ENCODE measurements at regions not wholly inside any gene's neighbourhood (a gene's known extent, or its start where the extent isn't known, plus 50 kb on each side); places are given as distances from the start of the nearest gene placed in this dataset.

DNA sequence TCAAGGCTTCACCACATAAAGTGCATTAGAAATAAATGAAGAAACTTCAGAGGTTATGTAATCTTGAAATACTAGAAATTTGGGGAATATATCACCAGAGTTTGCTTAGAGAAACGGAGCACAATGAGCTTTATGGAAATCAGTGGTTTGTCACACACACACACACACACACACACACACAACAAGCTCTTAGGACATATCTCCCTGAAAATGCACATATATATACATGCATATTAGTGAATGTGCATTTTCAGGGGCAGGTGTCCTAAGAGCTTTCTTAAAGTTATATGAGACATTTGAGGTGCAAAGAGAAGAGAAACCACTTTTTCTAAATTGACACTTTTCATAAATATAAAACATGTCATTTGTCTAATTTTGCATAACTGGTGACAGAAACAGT lies 93.7 kb upstream of the CARD18 start:
- TF ChIP-seq, protein P1, sequence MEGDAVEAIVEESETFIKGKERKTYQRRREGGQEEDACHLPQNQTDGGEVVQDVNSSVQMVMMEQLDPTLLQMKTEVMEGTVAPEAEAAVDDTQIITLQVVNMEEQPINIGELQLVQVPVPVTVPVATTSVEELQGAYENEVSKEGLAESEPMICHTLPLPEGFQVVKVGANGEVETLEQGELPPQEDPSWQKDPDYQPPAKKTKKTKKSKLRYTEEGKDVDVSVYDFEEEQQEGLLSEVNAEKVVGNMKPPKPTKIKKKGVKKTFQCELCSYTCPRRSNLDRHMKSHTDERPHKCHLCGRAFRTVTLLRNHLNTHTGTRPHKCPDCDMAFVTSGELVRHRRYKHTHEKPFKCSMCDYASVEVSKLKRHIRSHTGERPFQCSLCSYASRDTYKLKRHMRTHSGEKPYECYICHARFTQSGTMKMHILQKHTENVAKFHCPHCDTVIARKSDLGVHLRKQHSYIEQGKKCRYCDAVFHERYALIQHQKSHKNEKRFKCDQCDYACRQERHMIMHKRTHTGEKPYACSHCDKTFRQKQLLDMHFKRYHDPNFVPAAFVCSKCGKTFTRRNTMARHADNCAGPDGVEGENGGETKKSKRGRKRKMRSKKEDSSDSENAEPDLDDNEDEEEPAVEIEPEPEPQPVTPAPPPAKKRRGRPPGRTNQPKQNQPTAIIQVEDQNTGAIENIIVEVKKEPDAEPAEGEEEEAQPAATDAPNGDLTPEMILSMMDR (IDR thresholded peaks at IDR 0.05; ENCODE audit: insufficient read depth, low read depth, low read length) = no peak
- H3K27me3 ChIP-seq (ENCODE audit: control insufficient read depth, insufficient read depth, low read length) = no peaks in the 10 kb centered on the region
- DNase-seq (ENCODE audit: low read depth) = no peak
- ChIA-PET POLR2A (no interaction called here), CTCF (no interaction called here)
- no peak overlapping the region for H3K4me3 ChIP-seq (ENCODE audit: low read depth, low read length)
- no peaks in the 10 kb centered on the region for H3K36me3 ChIP-seq (ENCODE audit: control insufficient read depth, insufficient read depth, low read length)

DNA sequence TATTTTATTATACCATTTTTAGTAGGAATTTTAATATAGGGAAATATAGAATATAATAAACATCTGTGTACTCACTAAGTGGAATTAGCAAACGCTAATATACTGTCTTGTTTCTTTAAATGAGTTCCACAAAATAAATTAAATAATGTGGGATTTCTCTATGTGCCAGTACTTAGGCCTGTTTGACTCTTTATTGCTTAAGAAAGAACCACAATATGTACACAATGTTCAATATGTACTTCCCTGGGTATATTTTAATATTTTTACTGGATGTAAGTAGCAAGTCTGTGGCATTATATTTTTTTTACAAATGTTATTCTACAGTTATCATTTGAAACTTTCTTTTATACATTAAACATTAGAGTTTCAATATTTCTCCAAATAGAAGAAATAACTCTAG lies 92.5 kb upstream of the CARD18 start:
- CTCF ChIA-PET = interaction anchor here (0.7 kb wide), 1 partner anchor 67 kb away, joined by 4 read pairs; no protein-coding TSS in a partner anchor
- H3K36me3 ChIP-seq (ENCODE audit: control insufficient read depth, insufficient read depth, low read length) = no peaks in the 10 kb centered on the region
- H3K27me3 ChIP-seq (ENCODE audit: control insufficient read depth, insufficient read depth, low read length) = no peaks in the 10 kb centered on the region
- no peak overlapping the region for H3K4me3 ChIP-seq (ENCODE audit: low read depth, low read length)
- DNase-seq (ENCODE audit: low read depth) = no peak
- TF ChIP-seq, protein P1 (IDR thresholded peaks at IDR 0.05; ENCODE audit: insufficient read depth, low read depth, low read length) = no peak
- POLR2A ChIA-PET = no interaction called here

DNA sequence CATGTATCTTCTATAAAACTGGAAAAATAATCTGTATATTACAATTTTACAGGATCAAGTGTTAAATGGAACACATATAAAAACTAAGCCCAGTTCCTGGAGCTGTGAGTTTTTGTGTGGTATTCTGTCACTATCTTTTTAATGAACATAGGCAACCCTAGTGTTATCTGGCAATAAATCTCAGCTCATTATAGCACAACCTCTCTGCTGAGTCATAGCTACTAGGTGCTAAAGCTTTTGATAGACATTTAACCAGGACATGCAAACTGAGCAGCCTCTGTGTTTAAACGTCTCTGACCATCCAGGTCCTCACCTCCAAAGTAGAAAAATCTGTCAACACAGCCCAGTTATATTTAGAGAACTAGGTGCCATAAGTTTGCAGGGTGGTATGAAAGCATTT lies 91.0 kb upstream of the CARD18 start:
- POLR2A ChIA-PET = no interaction called here
- CTCF ChIA-PET = no interaction called here

DNA sequence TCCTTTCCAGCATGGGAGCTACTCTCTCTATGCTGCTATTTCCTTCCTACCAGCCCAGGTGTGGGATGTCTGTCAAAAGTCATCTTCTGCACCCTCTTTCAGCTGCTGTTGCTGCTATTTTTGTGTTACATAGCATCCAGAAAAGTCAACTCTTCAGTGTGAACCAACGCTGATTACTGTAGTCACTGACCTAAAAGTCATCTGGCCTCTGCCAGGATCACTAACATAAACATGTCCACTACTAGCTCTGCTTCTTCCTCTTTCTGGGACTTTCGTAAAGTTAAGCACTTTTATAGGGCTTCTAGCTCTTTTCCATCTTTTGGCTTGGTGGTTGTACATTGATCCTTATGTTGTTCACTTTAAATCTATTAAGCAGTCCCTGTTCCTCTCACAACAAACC lies 90.2 kb upstream of the CARD18 start:
- ChIA-PET CTCF (no interaction called here), POLR2A (no interaction called here)
- DNase-seq (ENCODE audit: low read depth) = no peak
- Histone ChIP-seq H3K27me3 (ENCODE audit: control insufficient read depth, insufficient read depth, low read length) (no peaks in the 10 kb centered on the region), H3K36me3 (ENCODE audit: control insufficient read depth, insufficient read depth, low read length) (no peaks in the 10 kb centered on the region), H3K4me3 (ENCODE audit: low read depth, low read length) (no peak overlapping the region)
- TF ChIP-seq, protein P1 (IDR thresholded peaks at IDR 0.05; ENCODE audit: insufficient read depth, low read depth, low read length) = no peak

More for the DNA sequence above, 91.0 kb upstream of the CARD18 start:
- no peak for DNase-seq (ENCODE audit: low read depth)
- H3K4me3 ChIP-seq (ENCODE audit: low read depth, low read length) = no peak overlapping the region
- no peaks in the 10 kb centered on the region for H3K27me3 ChIP-seq (ENCODE audit: control insufficient read depth, insufficient read depth, low read length)
- TF ChIP-seq, protein P1 (IDR thresholded peaks at IDR 0.05; ENCODE audit: insufficient read depth, low read depth, low read length) = no peak
- no peaks in the 10 kb centered on the region for H3K36me3 ChIP-seq (ENCODE audit: control insufficient read depth, insufficient read depth, low read length)

DNA sequence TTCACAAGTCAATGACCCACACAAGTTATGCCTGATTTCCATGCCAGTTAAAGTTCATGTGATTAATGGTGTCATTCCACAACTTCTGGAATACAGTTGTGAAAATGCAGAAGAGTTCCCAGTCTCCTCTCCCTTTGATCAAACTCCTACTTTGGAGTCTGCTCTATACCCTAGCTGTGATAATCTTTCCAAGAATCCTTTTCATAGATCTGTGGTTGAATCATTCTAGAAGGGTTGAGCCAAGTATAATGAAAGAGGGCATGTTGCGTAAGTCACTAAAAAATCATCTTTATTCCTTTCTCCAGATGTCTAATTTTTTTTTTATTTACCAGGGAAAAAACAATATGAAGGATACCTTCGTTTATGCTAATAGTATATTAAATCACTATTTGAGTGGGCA lies 89.7 kb upstream of the CARD18 start:
- CTCF ChIA-PET = interaction anchor here (1.5 kb wide), 1 partner anchor 15 kb away, joined by 3 read pairs; no protein-coding TSS in a partner anchor
- Histone ChIP-seq H3K4me3 (ENCODE audit: low read depth, low read length) (no peak overlapping the region), H3K36me3 (ENCODE audit: control insufficient read depth, insufficient read depth, low read length) (no peaks in the 10 kb centered on the region), H3K27me3 (ENCODE audit: control insufficient read depth, insufficient read depth, low read length) (no peaks in the 10 kb centered on the region)
- POLR2A ChIA-PET = interaction anchor here (0.6 to 0.7 kb wide), 2 partner anchors 259 to 1275 kb away, joined by 3 read pairs; no protein-coding TSS in a partner anchor
- TF ChIP-seq, protein P1 (IDR thresholded peaks at IDR 0.05; ENCODE audit: insufficient read depth, low read depth, low read length) = no peak
- peak; percentile 31 for DNase-seq (ENCODE audit: low read depth)

All from BJ (cell line).